H1 (cell line): ENCODE measurements at regions not wholly inside any gene's neighbourhood (a gene's known extent, or its start where the extent isn't known, plus 50 kb on each side); places are given as distances from the start of the nearest gene placed in this dataset.

ENCODE experiments used
- CTCF ChIA-PET: fragments of 300-600 bp; sonication (Branson Sonifier 250); formaldehyde crosslinking; loops from one replicate; lab custom pipeline; 2021; ENCODE audit not compliant: partially characterized antibody; lab: Charles Lee
- POLR2A ChIA-PET: fragments of 300-600 bp; sonication (Branson Sonifier 250); formaldehyde crosslinking; loops from one replicate; lab custom pipeline; 2021; ENCODE audit warnings: inconsistent platforms; ENCODE audit not compliant: partially characterized antibody; lab: Charles Lee
- DNase-seq, 2 experiments: peaks; one replicate each; pipeline versions ENCODE4 v3.0.0 to v3.0.0-alpha.2; 2010 to 2022; ENCODE audit warnings: low spot score in 2 of 2, low read depth in 1 of 2, mixed read lengths in 1 of 2
- FAIRE-seq: peaks from 2 replicates; lab custom pipeline; 2011; peaks lifted over from hg19 to GRCh38; lab: Jason Lieb, UNC
- H2AFZ ChIP-seq: 2 replicates; pipeline ENCODE4 v1.8.1; 2012; ENCODE audit warnings: low read length, inconsistent platforms
- H2AK5ac ChIP-seq: 2 replicates; pipeline ENCODE4 v1.6.1; 2013; ENCODE audit warnings: low read depth, low read length
- H2BK120ac ChIP-seq: replicated peaks from 2 replicates; pipeline ENCODE3; 2013; ENCODE audit warnings: low read depth, low read length, inconsistent platforms
- H2BK12ac ChIP-seq: 2 replicates; pipeline ENCODE4 v1.6.1; 2013; ENCODE audit warnings: low read depth, low read length
- H2BK15ac ChIP-seq: 2 replicates; pipeline ENCODE4 v1.6.1; 2013; ENCODE audit warnings: low read length
- H2BK20ac ChIP-seq: 2 replicates; pipeline ENCODE4 v1.6.1; 2013; ENCODE audit warnings: low read length
- H2BK5ac ChIP-seq: 2 replicates; pipeline ENCODE4 v1.6.1; 2013; ENCODE audit warnings: low read depth, low read length
- H3K14ac ChIP-seq: 2 replicates; pipeline ENCODE4 v1.6.1; 2013; ENCODE audit warnings: inconsistent platforms; ENCODE audit not compliant: insufficient read length
- H3K18ac ChIP-seq: 2 replicates; pipeline ENCODE4 v1.6.1; 2013; ENCODE audit warnings: low read length; ENCODE audit errors: extremely low read depth
- H3K23ac ChIP-seq: 2 replicates; pipeline ENCODE4 v1.6.1; 2013; ENCODE audit warnings: inconsistent platforms; ENCODE audit not compliant: insufficient read length
- H3K23me2 ChIP-seq: 2 replicates; pipeline ENCODE4 v1.6.1; 2013; ENCODE audit warnings: low read depth, low read length
- H3K27ac ChIP-seq: 2 replicates; pipeline ENCODE4 v1.6.1; 2011; ENCODE audit warnings: low read depth, low read length, inconsistent platforms
- H3K27me3 ChIP-seq, 4 experiments: replicated peaks in 1 of 4; 1 replicate in 1 of 4; 2 replicates in 3 of 4; pipeline versions ENCODE4 v1.6.1 to v1.8.1; 2011 to 2013; ENCODE audit warnings: low read length in 3 of 4, mild to moderate bottlenecking in 3 of 4, inconsistent platforms in 2 of 4, mixed read lengths in 2 of 4, moderate library complexity in 1 of 4; ENCODE audit not compliant: control insufficient read depth in 3 of 4, insufficient read depth in 3 of 4; ENCODE audit errors: extremely low read depth in 1 of 4
- H3K36me3 ChIP-seq, 4 experiments: 2 replicates each; pipeline versions ENCODE4 v1.6.1 to v1.8.1; 2011 to 2013; ENCODE audit warnings: mild to moderate bottlenecking in 4 of 4, low read length in 3 of 4, moderate library complexity in 2 of 4, control low read depth in 1 of 4, inconsistent platforms in 1 of 4; ENCODE audit not compliant: insufficient read depth in 4 of 4, control insufficient read depth in 2 of 4
- H3K4ac ChIP-seq: replicated peaks from 2 replicates; pipeline ENCODE3; 2013; ENCODE audit warnings: low read length, low read depth, mixed read lengths, inconsistent platforms; ENCODE audit not compliant: insufficient read length
- H3K4me1 ChIP-seq, 4 experiments: replicated peaks in 1 of 4; 1 replicate in 1 of 4; 2 replicates in 3 of 4; pipeline versions ENCODE4 v1.6.1 to v1.8.1; 2011 to 2013; ENCODE audit warnings: low read length in 3 of 4, inconsistent platforms in 2 of 4, mixed read lengths in 1 of 4; ENCODE audit not compliant: insufficient read depth in 4 of 4, control insufficient read depth in 3 of 4
- H3K4me2 ChIP-seq, 2 experiments: 2 replicates each; pipeline versions ENCODE4 v1.6.1 to v1.8.1; 2011 to 2013; ENCODE audit warnings: low read depth in 2 of 2, low read length in 2 of 2, control low read depth in 1 of 2, inconsistent platforms in 1 of 2, mild to moderate bottlenecking in 1 of 2; ENCODE audit not compliant: insufficient read depth in 1 of 2
- H3K4me3 ChIP-seq, 4 experiments: fragments of 200-600, 300-600 bp in 1 of 4; sonication (generic), shearing (Covaris generic), sonication (Bioruptor Twin) in 1 of 4; 2 replicates each; pipeline versions ENCODE4 v1.5.1 to v1.8.1; 2011 to 2016; ENCODE audit warnings: low read length in 4 of 4, low read depth in 3 of 4, control low read depth in 2 of 4, inconsistent platforms in 2 of 4, mild to moderate bottlenecking in 2 of 4, mixed read lengths in 1 of 4, moderate library complexity in 1 of 4; ENCODE audit not compliant: insufficient read depth in 2 of 4; ENCODE audit errors: extremely low read depth in 1 of 4
- H3K56ac ChIP-seq: replicated peaks from 2 replicates; pipeline ENCODE3; 2013; ENCODE audit warnings: low read depth, mild to moderate bottlenecking, mixed read lengths, low read length, inconsistent platforms; ENCODE audit not compliant: insufficient read length
- H3K79me1 ChIP-seq: 2 replicates; pipeline ENCODE4 v1.6.1; 2013; ENCODE audit warnings: low read depth, low read length, control low read depth
- H3K79me2 ChIP-seq, 2 experiments: 2 replicates each; pipeline versions ENCODE4 v1.6.1 to v1.8.1; 2012 to 2013; ENCODE audit warnings: low read length in 2 of 2, mild to moderate bottlenecking in 2 of 2, inconsistent platforms in 1 of 2; ENCODE audit not compliant: insufficient read depth in 2 of 2, control insufficient read depth in 1 of 2
- H3K9ac ChIP-seq, 4 experiments: replicated peaks in 1 of 4; 1 replicate in 1 of 4; 2 replicates in 3 of 4; pipeline versions ENCODE4 v1.6.1 to v1.8.1; 2011 to 2013; ENCODE audit warnings: low read depth in 3 of 4, low read length in 3 of 4, control low read depth in 2 of 4, mild to moderate bottlenecking in 2 of 4, moderate library complexity in 2 of 4, inconsistent platforms in 1 of 4; ENCODE audit errors: extremely low read depth in 1 of 4
- H3K9me3 ChIP-seq, 2 experiments: 2 replicates each; pipeline versions ENCODE4 v1.6.1 to v1.8.1; 2012 to 2013; ENCODE audit warnings: mild to moderate bottlenecking in 2 of 2, moderate library complexity in 2 of 2, control low read depth in 1 of 2, inconsistent platforms in 1 of 2, low read depth in 1 of 2, low read length in 1 of 2, mixed read lengths in 1 of 2; ENCODE audit not compliant: insufficient read depth in 2 of 2
- H4K20me1 ChIP-seq, 2 experiments: replicated peaks in 1 of 2; 2 replicates each; pipeline versions ENCODE3 to v1.8.1; 2011 to 2013; ENCODE audit warnings: inconsistent platforms in 2 of 2, low read length in 2 of 2, mild to moderate bottlenecking in 1 of 2; ENCODE audit not compliant: insufficient read depth in 2 of 2, control insufficient read depth in 1 of 2
- H4K5ac ChIP-seq: 2 replicates; pipeline ENCODE4 v1.6.1; 2013; ENCODE audit warnings: low read length, low read depth, mixed read lengths, inconsistent platforms; ENCODE audit not compliant: insufficient read length
- H4K8ac ChIP-seq: 2 replicates; pipeline ENCODE4 v1.8.0; 2013; ENCODE audit warnings: mild to moderate bottlenecking, moderate library complexity, low read length, inconsistent platforms; ENCODE audit not compliant: insufficient read depth; ENCODE audit errors: extremely low read depth
- H4K91ac ChIP-seq: replicated peaks from 2 replicates; pipeline ENCODE3; 2013; ENCODE audit warnings: low read length, mixed read lengths, inconsistent platforms; ENCODE audit not compliant: insufficient read length
- BACH1 ChIP-seq: IDR thresholded peaks from 2 replicates; pipeline ENCODE4 v1.6.1; 2012; ENCODE audit warnings: low read length, improper control_type of control experiment
- BCL11A ChIP-seq, 2 experiments: IDR thresholded peaks; one replicate each; pipeline ENCODE4 v1.6.1; 2011; ENCODE audit warnings: low read depth in 2 of 2, low read length in 2 of 2, mild to moderate bottlenecking in 2 of 2
- CBX5 ChIP-seq: fragments of 300-800, 300-1000 bp; sonication (generic); IDR thresholded peaks from 2 replicates; pipeline ENCODE4 v1.7.1; 2016; ENCODE audit warnings: antibody characterized with exemption, low read length, low read depth
- CBX8 ChIP-seq: fragments of 300-800, 300-1000 bp; sonication (generic); IDR thresholded peaks from 2 replicates; pipeline ENCODE4 v1.7.1; 2016; ENCODE audit warnings: low read depth, low read length, borderline replicate concordance
- CHD1 ChIP-seq: IDR thresholded peaks from 2 replicates; pipeline ENCODE4 v1.6.1; 2012; ENCODE audit warnings: low read depth, low read length, improper control_type of control experiment
- CHD2 ChIP-seq: IDR thresholded peaks from 2 replicates; pipeline ENCODE4 v1.6.1; 2012; ENCODE audit warnings: low read length, improper control_type of control experiment
- EZH2 ChIP-seq: fragments of 200-600 bp; sonication (generic); IDR thresholded peaks from 2 replicates; pipeline ENCODE4 v1.7.1; 2012; ENCODE audit warnings: low read depth, mild to moderate bottlenecking, moderate library complexity, low read length, inconsistent platforms; ENCODE audit not compliant: severe bottlenecking
- GTF2F1 ChIP-seq: IDR thresholded peaks from 2 replicates; pipeline ENCODE4 v1.6.1; 2012; ENCODE audit warnings: low read depth, low read length, improper control_type of control experiment, borderline replicate concordance
- HDAC6 ChIP-seq: IDR thresholded peaks from one replicate; pipeline ENCODE4 v1.7.1; 2012; ENCODE audit warnings: low read depth, mild to moderate bottlenecking, inconsistent platforms, low read length, moderate library complexity
- JUND ChIP-seq: IDR thresholded peaks from 2 replicates; pipeline ENCODE4 v1.6.1; 2011; ENCODE audit warnings: mild to moderate bottlenecking, improper control_type of control experiment, low read length
- POLR2A ChIP-seq, 2 experiments: IDR thresholded peaks; 1 replicate in 1 of 2; 2 replicates in 1 of 2; pipeline ENCODE4 v1.6.1; 2011; ENCODE audit warnings: low read depth in 2 of 2, low read length in 2 of 2, mild to moderate bottlenecking in 2 of 2; ENCODE audit errors: control extremely low read depth in 1 of 2
- RAD21 ChIP-seq, 2 experiments: IDR thresholded peaks in 1 of 2; conservative IDR thresholded peaks in 1 of 2; 2 replicates each; pipeline ENCODE4 v1.6.1; 2011; ENCODE audit warnings: low read depth in 2 of 2, low read length in 2 of 2, improper control_type of control experiment in 1 of 2, inconsistent platforms in 1 of 2, mild to moderate bottlenecking in 1 of 2, moderate library complexity in 1 of 2
- RBBP5 ChIP-seq: IDR thresholded peaks from 2 replicates; pipeline ENCODE4 v1.7.1; 2012; ENCODE audit warnings: low read depth, mild to moderate bottlenecking, inconsistent platforms, low read length, moderate library complexity, borderline replicate concordance
- SAP30 ChIP-seq: fragments of 300-600 bp; sonication (generic); IDR thresholded peaks from 2 replicates; pipeline ENCODE4 v1.7.1; 2012; ENCODE audit warnings: low read length, moderate library complexity, mild to moderate bottlenecking, inconsistent platforms; ENCODE audit not compliant: insufficient read depth, insufficient replicate concordance
- WGBS, 2 experiments: shearing (Covaris generic) in 1 of 2; methylation state at CpG; one replicate each; pipeline versions ENCODE4 v1.1.6 to v1.1.7; 2013 to 2015; ENCODE audit warnings: low lambda C conversion rate in 2 of 2, mixed read lengths in 2 of 2, inconsistent platforms in 1 of 2, low coverage in 1 of 2, missing lambda C conversion rate in 1 of 2; ENCODE audit not compliant: insufficient replicate concordance in 2 of 2, insufficient coverage in 1 of 2, insufficient read length in 1 of 2; ENCODE audit errors: extremely low coverage in 1 of 2, missing lambda C conversion rate in 1 of 2; 5-methylcytosine and 5-hydroxymethylcytosine counted together

- no peak for DNase-seq
- no peaks in the 10 kb centered on the region for H3K36me3 ChIP-seq
- no peak overlapping the region for H3K4me3 ChIP-seq
- CTCF ChIA-PET, result interaction anchor here (0.8 kb wide), 1 partner anchor 947 kb away, joined by 3 read pairs; no protein-coding TSS in a partner anchor
- no peak overlapping the region for H2BK120ac ChIP-seq
- WGBS, 2 experiments, result 94% methylated on average over 1 of the region's 1 CpG; no CpG with 5 or more reads in 1 of the 2 experiments
- H3K79me2 ChIP-seq, result no peaks in the 10 kb centered on the region
- H3K27ac ChIP-seq, result no peak overlapping the region
- no peak overlapping the region for H2BK20ac ChIP-seq
- H2AFZ ChIP-seq, result no peak overlapping the region
- H3K23ac ChIP-seq, result no peak overlapping the region
- no peak overlapping the region for H4K91ac ChIP-seq
- no peak overlapping the region for H2AK5ac ChIP-seq
- H3K18ac ChIP-seq, result no peak overlapping the region
- H3K23me2 ChIP-seq, result no peaks in the 10 kb centered on the region
- no peak overlapping the region for H3K4ac ChIP-seq
- H3K79me1 ChIP-seq, result no peaks in the 10 kb centered on the region
- H3K27me3 ChIP-seq, result no peaks in the 10 kb centered on the region
- no peaks in the 10 kb centered on the region; a peak in 1 of 7 replicates for H3K4me1 ChIP-seq
- no peak overlapping the region for H4K5ac ChIP-seq
- no peak overlapping the region for H3K4me2 ChIP-seq
- H3K56ac ChIP-seq, result no peak overlapping the region
- no peak overlapping the region for H3K14ac ChIP-seq
- POLR2A ChIA-PET, result no interaction called here
- no peak for TF ChIP-seq HDAC6
- TF ChIP-seq RBBP5, result no peak
- TF ChIP-seq CHD1, result no peak
- no peak for TF ChIP-seq CBX8
- TF ChIP-seq BCL11A (IDR thresholded peaks at IDR 0.05; ENCODE audit: low read depth in 2 of 2, low read length in 2 of 2), result no peak
- TF ChIP-seq RAD21 (IDR thresholded peaks at IDR 0.05 in 1 of 2, conservative IDR thresholded peaks at IDR 0.05 in 1 of 2; ENCODE audit: low read depth in 2 of 2, low read length in 2 of 2), result no peak
- TF ChIP-seq BACH1, result no peak
- no peak for TF ChIP-seq SAP30
- TF ChIP-seq JUND, result no peak
- TF ChIP-seq CHD2, result no peak
- no peak for TF ChIP-seq EZH2
- no peak for TF ChIP-seq GTF2F1
- TF ChIP-seq CBX5, result no peak
- TF ChIP-seq POLR2A (IDR thresholded peaks at IDR 0.05; ENCODE audit: control extremely low read depth in 1 of 2, low read depth in 2 of 2, low read length in 2 of 2), result no peak
- no peak overlapping the region for H4K8ac ChIP-seq
- no peak overlapping the region for H3K9ac ChIP-seq
- H2BK12ac ChIP-seq, result no peak overlapping the region
- no peaks in the 10 kb centered on the region for H3K9me3 ChIP-seq
- H2BK15ac ChIP-seq, result no peak overlapping the region
- no peaks in the 10 kb centered on the region for H4K20me1 ChIP-seq
- FAIRE-seq, result no peak
- H2BK5ac ChIP-seq, result no peak overlapping the region
Observed at GRCh38 chr6:76881414-76881813, 581.9 kb downstream of the HTR1B start.
